ENCODE measurements at regions not wholly inside any gene's neighbourhood (a gene's known extent, or its start where the extent isn't known, plus 50 kb on each side); places are given as distances from the start of the nearest gene placed in this dataset.

DNA sequence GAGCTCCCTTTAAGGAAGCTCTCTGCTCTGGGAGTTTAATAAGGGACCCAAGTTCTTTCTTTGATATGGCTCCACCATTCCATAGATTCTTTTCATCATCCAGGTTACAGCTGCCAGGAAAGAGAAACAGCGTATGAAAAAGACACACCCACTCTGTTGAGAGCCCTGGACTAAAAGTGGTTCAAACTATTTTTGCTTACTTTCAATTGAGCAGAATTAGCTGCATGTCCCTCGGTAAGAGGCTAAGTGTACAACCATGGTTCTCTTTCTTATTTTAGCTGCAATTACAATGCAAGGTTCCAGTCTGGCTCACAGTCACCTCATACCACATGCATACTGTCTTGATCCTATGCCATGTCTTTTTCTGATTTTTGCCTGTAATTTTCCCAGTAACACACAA, 1288.3 kb downstream of the NSUN3 start:
- no peak for DNase-seq (ENCODE audit: low read depth)

- no peak for DNase-seq (ENCODE audit: low read depth)
Measured at GRCh38 chr3:95352471-95352870, 1289.6 kb downstream of the NSUN3 start.

GRCh38 chr3:95354489-95354888, 1291.6 kb downstream of the NSUN3 start:
- DNase-seq (ENCODE audit: low read depth): no peak

DNA sequence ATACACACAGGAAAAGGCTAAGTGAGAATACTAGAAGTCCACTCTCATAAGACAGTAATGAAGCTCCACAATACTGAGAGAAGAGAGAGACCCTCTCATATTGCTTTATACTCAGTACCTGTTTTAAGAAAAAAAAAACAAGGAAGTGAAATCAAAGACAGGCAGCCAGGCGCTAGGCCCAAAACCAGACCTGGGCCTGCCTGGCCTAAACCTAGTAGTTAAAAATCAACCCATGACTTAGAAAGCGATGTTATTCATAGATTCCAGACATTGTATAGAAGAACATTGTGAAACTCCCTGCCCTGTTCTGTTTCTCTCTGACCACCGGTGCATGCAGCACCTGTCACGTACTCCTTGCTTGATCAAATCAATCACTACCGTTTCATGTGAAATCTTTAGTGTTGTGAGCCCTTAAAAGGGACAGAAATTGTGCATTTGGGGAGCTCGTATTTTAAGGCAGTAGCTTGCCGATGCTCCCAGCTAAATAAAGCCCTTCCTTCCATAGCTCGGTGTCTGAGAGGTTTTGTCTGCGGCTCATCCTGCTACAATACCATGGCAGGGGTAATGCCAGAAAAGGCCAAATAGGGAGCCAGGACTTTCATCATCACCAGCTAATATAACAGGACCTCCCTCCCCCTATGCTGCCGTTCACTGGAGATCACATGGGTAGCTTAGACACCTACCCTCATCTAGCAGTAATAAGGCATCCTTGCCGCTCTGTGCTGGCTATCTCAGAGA, 1294.1 kb downstream of the NSUN3 start:
- DNase-seq (ENCODE audit: low read depth): no peak

GRCh38 chr3:95387242-95388021, 1324.6 kb downstream of the NSUN3 start:
- no peak for DNase-seq (ENCODE audit: low read depth)

DNA sequence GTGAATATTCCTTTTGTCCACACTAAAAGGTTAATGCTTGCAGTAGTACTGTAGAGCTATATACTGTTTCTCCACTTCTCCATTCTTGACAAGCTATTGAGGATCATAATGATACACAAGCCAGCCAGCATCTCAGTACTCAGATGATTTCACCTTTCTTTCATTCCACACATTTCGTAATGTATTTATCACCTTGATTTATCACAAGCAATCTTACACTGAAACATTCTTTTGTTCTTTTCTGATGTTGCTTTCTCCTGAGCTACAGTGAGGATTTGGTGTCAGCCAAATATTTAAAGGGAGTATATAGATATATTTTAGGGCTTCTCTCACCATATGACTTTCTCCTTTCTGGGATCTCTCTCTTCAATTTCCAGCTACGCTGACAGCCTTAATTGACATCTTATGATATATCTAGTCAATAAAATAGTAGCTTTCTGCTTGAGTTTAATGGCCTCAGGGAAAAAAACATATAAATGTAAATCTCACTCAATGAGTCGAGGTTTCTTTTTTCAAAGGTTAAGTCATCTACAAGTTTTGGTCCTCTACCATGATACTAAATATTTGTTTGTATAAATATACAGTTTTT, 1327.0 kb downstream of the NSUN3 start:
- no peak for DNase-seq (ENCODE audit: low read depth)

- no peak for DNase-seq (ENCODE audit: low read depth)
Measured at GRCh38 chr3:95394286-95394685, 1331.4 kb downstream of the NSUN3 start.

DNA sequence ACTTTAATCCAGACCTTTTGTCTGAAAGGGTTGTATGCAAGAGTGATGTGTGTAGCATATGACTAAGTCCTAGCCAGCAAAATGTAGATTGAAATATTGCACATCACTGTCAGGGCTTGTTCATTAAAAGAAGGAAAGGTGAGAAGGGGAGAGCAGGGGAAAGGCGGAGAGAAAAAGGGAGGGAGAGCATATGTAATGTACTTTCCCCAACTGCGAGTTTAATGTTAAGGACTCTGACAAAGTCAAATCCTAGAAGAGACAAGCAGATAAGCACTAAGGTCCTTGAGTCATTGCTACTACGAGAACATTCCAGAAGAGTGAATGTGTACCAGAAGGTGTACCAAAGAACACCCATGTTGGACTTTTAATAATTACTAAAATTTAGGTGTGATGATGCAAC, 1336.7 kb downstream of the NSUN3 start:
- no peak for DNase-seq (ENCODE audit: low read depth)

DNA sequence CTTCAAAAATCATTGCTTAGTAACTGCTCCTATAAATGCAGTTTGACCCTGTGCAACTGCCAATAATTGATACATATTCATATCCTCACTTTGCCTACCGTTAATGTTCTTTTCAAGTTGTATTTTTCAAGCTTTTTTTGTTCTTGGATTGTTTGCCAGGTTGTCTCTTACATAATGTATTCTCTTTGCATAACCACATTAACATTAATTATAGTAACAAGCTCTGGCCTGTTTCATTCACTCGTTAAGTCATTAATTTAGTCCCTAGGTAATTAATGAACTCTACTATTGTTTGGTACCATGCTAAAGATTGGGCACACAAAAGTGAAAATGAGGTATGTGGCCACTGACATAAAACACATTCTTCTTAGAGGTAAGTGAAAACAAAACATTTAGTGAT, 1338.8 kb downstream of the NSUN3 start:
- no peak for DNase-seq (ENCODE audit: low read depth)

DNA sequence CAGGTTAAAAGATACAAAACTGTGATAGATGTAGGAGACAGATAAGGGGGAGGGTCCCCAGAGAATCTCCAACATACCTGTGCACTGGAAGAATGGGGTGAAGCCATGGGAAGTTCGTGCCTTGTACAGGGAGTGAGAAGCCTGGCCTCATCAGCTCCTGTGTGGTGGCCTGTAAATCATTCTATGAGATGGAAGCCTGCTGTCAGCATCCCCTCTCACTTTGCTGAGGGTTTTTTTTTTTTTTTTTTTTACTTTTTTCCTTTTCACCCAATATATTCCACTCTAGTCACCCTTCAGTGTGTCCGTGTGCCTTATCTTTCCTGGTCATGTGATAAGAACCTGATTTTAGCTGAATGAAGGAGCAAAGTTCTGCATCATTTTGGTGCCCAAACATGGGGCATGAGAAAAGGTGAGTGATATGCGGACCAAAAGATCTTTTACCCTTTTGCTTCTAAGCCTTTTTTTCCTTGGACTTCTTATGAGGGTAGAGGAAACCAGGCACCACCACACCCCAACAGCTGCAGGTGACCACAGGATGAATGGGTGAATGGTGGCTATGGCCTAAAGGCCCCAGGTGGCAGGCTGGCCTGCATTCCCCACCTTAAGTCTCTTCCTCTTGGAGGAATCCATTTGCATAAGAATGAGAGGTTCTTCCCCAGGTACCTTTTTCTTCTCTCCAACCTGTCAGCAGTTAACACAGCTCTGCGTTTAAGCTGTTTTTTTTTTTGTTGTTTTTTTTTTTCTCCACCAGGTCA, 1345.0 kb downstream of the NSUN3 start:
- no peak for DNase-seq (ENCODE audit: low read depth)

DNA sequence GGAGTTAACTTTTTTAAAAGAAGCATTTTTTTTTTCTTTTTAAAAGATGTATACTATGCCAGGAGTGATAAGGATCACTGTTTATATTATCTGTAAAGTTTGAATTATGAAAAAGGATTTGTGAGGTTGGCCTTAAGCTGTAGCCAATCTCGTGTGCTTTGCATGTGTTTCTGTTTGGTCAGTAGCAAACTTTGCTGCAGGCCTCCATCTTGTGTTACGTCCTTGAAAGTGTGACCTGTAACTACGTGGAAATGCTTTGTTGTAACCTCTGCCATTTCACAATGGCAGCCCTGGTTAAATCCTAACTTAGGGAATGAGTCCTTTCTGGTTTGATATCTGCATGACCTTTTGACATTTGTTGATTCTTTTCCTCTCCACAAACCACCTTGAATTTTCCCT, 1345.6 kb downstream of the NSUN3 start:
- DNase-seq (ENCODE audit: low read depth): no peak

- DNase-seq (ENCODE audit: low read depth): no peak
Measured at GRCh38 chr3:95418251-95418650, 1355.4 kb downstream of the NSUN3 start.

DNA sequence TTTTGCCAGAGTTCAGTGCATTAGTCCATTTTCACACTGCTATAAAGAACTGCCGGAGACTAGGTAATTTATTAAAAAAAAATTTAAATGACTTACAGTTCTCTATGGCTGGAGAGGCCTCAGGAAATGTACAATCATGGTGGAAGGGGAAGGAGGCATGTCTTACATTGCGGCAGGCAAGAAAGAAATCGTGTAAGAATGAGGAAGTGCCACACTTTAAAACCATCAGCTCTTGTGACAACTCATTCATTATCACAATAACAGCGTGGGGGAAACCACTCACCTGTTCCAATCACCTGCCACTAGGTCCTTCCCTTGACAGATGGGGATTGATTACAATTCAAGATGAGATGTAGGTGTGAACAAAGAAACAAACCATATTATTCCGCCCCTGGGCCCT, 1361.4 kb downstream of the NSUN3 start:
- no peak for DNase-seq (ENCODE audit: low read depth)

GRCh38 chr3:95434491-95434890, 1371.6 kb downstream of the NSUN3 start:
- DNase-seq (ENCODE audit: low read depth): no peak

DNA sequence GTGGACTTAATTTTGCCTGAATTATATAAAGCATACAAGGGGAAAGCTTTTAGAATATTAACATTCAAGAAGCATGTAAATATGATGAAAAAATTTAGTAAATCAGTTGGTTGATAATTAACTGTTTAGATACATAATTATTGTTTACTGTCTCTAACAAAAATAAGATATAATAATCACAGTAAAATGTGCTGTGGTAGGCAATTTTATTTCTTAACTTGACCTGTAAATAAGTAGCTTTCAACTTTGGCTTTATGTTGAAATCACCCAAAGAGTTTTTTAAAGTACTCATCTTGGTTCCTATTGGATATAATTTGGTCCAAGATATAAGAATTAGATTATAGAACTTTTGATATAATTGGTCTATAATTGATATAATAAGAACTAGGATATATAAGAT, 1374.5 kb downstream of the NSUN3 start:
- DNase-seq (ENCODE audit: low read depth): no peak

- no peak for DNase-seq (ENCODE audit: low read depth)
Measured at GRCh38 chr3:95438274-95438673, 1375.4 kb downstream of the NSUN3 start.

GRCh38 chr3:95442766-95443165, 1371.6 kb upstream of the EPHA6 start:
- no peak for DNase-seq (ENCODE audit: low read depth)

GRCh38 chr3:95449841-95450240, 1364.6 kb upstream of the EPHA6 start:
- no peak for DNase-seq (ENCODE audit: low read depth)

GRCh38 chr3:95453242-95453641, 1361.2 kb upstream of the EPHA6 start:
- DNase-seq (ENCODE audit: low read depth): no peak

DNA sequence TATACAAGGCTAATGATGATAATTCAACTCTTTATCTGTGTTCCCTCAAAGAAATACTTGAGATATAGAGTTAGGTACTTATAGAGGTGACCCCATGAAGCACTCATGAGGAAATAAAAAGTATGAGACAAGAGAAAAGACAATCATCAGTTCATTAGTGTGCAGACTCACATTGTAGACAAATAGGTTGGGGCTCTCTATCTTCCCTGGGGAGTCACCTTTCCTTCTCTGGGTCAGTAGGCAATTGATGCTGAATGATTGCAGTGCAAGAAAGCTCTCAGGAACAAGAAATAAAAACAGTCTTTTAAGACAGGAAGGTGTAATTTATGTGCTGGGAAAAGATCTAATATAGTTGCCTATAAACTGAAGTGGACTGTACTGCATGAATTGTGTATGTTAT, 1357.6 kb upstream of the EPHA6 start:
- DNase-seq (ENCODE audit: low read depth): no peak

GRCh38 chr3:95459706-95460105, 1354.7 kb upstream of the EPHA6 start:
- no peak for DNase-seq (ENCODE audit: low read depth)

DNA sequence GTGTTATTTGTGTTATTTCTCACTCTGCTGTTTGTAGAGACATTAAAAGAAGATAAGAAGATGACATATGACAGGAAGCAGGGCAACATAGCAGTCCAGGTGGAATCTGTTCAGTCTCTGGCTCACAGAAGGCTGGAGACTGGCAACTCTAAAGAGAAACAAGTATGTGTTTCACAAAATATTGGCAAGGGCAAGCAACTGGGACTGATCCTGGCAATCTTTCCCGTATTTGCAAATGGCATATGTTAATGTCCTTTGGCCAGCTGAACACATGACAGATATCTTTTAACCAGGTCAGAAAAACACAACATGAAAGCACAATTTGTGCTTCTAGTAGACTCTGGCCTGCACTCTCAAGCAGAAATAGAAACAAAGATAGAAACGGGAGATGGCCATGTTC, 1354.1 kb upstream of the EPHA6 start:
- DNase-seq (ENCODE audit: low read depth): no peak
